ENCODE measurements at regions not wholly inside any gene's neighbourhood (a gene's known extent, or its start where the extent isn't known, plus 50 kb on each side); places are given as distances from the start of the nearest gene placed in this dataset.

- TF ChIP-seq CTCF (IDR thresholded peaks at IDR 0.05; ENCODE audit: low read length) (no peak), EZH2 (IDR thresholded peaks at IDR 0.05; ENCODE audit: borderline replicate concordance, low read length) (no peak)
Measured at GRCh38 chr3:145248928-145249327, 912.1 kb downstream of the PLOD2 start.
